Tibial nerve (tissue), 3 donors: ENCODE measurements at regions not wholly inside any gene's neighbourhood (a gene's known extent, or its start where the extent isn't known, plus 50 kb on each side); places are given as distances from the start of the nearest gene placed in this dataset.

Source experiments
- POLR2A ChIP-seq, 2 donors: fragments of 450-650 bp; IDR thresholded peaks; one replicate each; pipeline ENCODE4 v1.6.1; 2017; ENCODE audit warnings: antibody characterized with exemption in 2 of 2, mild to moderate bottlenecking in 2 of 2, moderate library complexity in 2 of 2
- TF ChIP-seq, protein P1 (sequence below), 5 experiments: fragments of 200-600 bp in 3 of 5; fragments of 450-650 bp in 2 of 5; sonication (generic) in 3 of 5; IDR thresholded peaks; one replicate each; pipeline ENCODE4 v1.5.1; 2016 to 2019; ENCODE audit warnings: antibody characterized with exemption in 5 of 5, mild to moderate bottlenecking in 3 of 5, moderate library complexity in 2 of 5

DNA sequence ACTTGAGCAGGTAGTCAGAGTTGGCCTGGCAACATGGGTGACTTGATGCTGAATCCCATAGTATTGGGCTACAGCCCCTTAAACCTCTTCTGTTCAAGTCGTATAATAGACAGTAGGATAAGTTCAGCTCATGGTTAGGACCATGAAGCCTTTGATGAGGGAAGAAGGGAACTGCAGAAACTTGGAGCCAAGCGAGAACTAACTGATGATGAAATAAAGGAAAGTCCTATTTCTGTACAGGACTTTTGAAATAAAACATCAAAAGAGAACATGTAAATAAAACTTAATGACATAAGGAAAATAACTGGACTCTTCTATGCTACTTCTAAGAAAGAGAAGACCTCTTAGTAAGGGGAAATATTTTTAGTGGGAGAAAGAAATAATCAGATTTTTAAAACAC, 51.2 kb upstream of the UGP2 start:
- TF ChIP-seq, protein P1, sequence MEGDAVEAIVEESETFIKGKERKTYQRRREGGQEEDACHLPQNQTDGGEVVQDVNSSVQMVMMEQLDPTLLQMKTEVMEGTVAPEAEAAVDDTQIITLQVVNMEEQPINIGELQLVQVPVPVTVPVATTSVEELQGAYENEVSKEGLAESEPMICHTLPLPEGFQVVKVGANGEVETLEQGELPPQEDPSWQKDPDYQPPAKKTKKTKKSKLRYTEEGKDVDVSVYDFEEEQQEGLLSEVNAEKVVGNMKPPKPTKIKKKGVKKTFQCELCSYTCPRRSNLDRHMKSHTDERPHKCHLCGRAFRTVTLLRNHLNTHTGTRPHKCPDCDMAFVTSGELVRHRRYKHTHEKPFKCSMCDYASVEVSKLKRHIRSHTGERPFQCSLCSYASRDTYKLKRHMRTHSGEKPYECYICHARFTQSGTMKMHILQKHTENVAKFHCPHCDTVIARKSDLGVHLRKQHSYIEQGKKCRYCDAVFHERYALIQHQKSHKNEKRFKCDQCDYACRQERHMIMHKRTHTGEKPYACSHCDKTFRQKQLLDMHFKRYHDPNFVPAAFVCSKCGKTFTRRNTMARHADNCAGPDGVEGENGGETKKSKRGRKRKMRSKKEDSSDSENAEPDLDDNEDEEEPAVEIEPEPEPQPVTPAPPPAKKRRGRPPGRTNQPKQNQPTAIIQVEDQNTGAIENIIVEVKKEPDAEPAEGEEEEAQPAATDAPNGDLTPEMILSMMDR (IDR thresholded peaks at IDR 0.05), result no peak
- no peak for TF ChIP-seq POLR2A (IDR thresholded peaks at IDR 0.05)
